ENCODE measurements at regions not wholly inside any gene's neighbourhood (a gene's known extent, or its start where the extent isn't known, plus 50 kb on each side); places are given as distances from the start of the nearest gene placed in this dataset.

GRCh38 chr5:28903643-28904042 is 1865.3 kb upstream of the CDH9 start:
- H3K4me1 ChIP-seq (ENCODE audit: control insufficient read depth in 1 of 2, insufficient read depth in 2 of 2, low read length in 2 of 2): no peaks in the 10 kb centered on the region
- no peak overlapping the region for H3K4me3 ChIP-seq (ENCODE audit: low read depth in 1 of 2, low read length in 2 of 2)
- H3K9me3 ChIP-seq (ENCODE audit: control insufficient read depth in 1 of 2, low read length in 2 of 2): no peaks in the 10 kb centered on the region
- no peaks in the 10 kb centered on the region for H3K27me3 ChIP-seq (ENCODE audit: low read depth, low read length)
- no peak overlapping the region for H3K27ac ChIP-seq (ENCODE audit: low read length)
- H3K36me3 ChIP-seq (ENCODE audit: control insufficient read depth in 1 of 2, insufficient read depth in 2 of 2, low read length in 2 of 2): no peaks in the 10 kb centered on the region

- Histone ChIP-seq H3K36me3 (ENCODE audit: control insufficient read depth in 1 of 2, insufficient read depth in 2 of 2, low read length in 2 of 2) (no peaks in the 10 kb centered on the region), H3K9me3 (ENCODE audit: control insufficient read depth in 1 of 2, low read length in 2 of 2) (no peaks in the 10 kb centered on the region), H3K4me1 (ENCODE audit: control insufficient read depth in 1 of 2, insufficient read depth in 2 of 2, low read length in 2 of 2) (no peaks in the 10 kb centered on the region), H3K4me3 (ENCODE audit: low read depth in 1 of 2, low read length in 2 of 2) (no peak overlapping the region), H3K27ac (ENCODE audit: low read length) (no peak overlapping the region), H3K27me3 (ENCODE audit: low read depth, low read length) (no peaks in the 10 kb centered on the region)
Observed at GRCh38 chr5:28896949-28897348, 1858.6 kb upstream of the CDH9 start.

- Histone ChIP-seq H3K4me1 (ENCODE audit: control insufficient read depth in 1 of 2, insufficient read depth in 2 of 2, low read length in 2 of 2) (no peaks in the 10 kb centered on the region), H3K27ac (ENCODE audit: low read length) (no peak overlapping the region), H3K4me3 (ENCODE audit: low read depth in 1 of 2, low read length in 2 of 2) (no peak overlapping the region), H3K27me3 (ENCODE audit: low read depth, low read length) (no peaks in the 10 kb centered on the region), H3K9me3 (ENCODE audit: control insufficient read depth in 1 of 2, low read length in 2 of 2) (peaks cover 7% of the 10 kb centered on the region in 2 donors), H3K36me3 (ENCODE audit: control insufficient read depth in 1 of 2, insufficient read depth in 2 of 2, low read length in 2 of 2) (no peaks in the 10 kb centered on the region)
Observed at GRCh38 chr5:28880936-28881335, 1842.5 kb upstream of the CDH9 start.

GRCh38 chr5:28877050-28877449 is 1838.7 kb upstream of the CDH9 start:
- H3K27me3 ChIP-seq (ENCODE audit: low read depth, low read length): no peaks in the 10 kb centered on the region
- H3K36me3 ChIP-seq (ENCODE audit: control insufficient read depth in 1 of 2, insufficient read depth in 2 of 2, low read length in 2 of 2): no peaks in the 10 kb centered on the region
- H3K4me1 ChIP-seq (ENCODE audit: control insufficient read depth in 1 of 2, insufficient read depth in 2 of 2, low read length in 2 of 2): no peaks in the 10 kb centered on the region
- H3K27ac ChIP-seq (ENCODE audit: low read length): no peak overlapping the region
- H3K4me3 ChIP-seq (ENCODE audit: low read depth in 1 of 2, low read length in 2 of 2): no peak overlapping the region
- peaks cover 0 to 5% of the 10 kb centered on the region in 2 donors for H3K9me3 ChIP-seq (ENCODE audit: control insufficient read depth in 1 of 2, low read length in 2 of 2)

GRCh38 chr5:28864006-28864405 is 1825.6 kb upstream of the CDH9 start:
- Histone ChIP-seq H3K9me3 (ENCODE audit: control insufficient read depth in 1 of 2, low read length in 2 of 2) (no peaks in the 10 kb centered on the region), H3K27me3 (ENCODE audit: low read depth, low read length) (no peaks in the 10 kb centered on the region), H3K27ac (ENCODE audit: low read length) (no peak overlapping the region), H3K4me3 (ENCODE audit: low read depth in 1 of 2, low read length in 2 of 2) (no peak overlapping the region), H3K36me3 (ENCODE audit: control insufficient read depth in 1 of 2, insufficient read depth in 2 of 2, low read length in 2 of 2) (no peaks in the 10 kb centered on the region), H3K4me1 (ENCODE audit: control insufficient read depth in 1 of 2, insufficient read depth in 2 of 2, low read length in 2 of 2) (no peaks in the 10 kb centered on the region)

- Histone ChIP-seq H3K4me3 (ENCODE audit: low read depth in 1 of 2, low read length in 2 of 2) (no peak overlapping the region), H3K9me3 (ENCODE audit: control insufficient read depth in 1 of 2, low read length in 2 of 2) (no peaks in the 10 kb centered on the region), H3K27me3 (ENCODE audit: low read depth, low read length) (no peaks in the 10 kb centered on the region), H3K4me1 (ENCODE audit: control insufficient read depth in 1 of 2, insufficient read depth in 2 of 2, low read length in 2 of 2) (no peaks in the 10 kb centered on the region), H3K36me3 (ENCODE audit: control insufficient read depth in 1 of 2, insufficient read depth in 2 of 2, low read length in 2 of 2) (no peaks in the 10 kb centered on the region), H3K27ac (ENCODE audit: low read length) (no peak overlapping the region)
Observed at GRCh38 chr5:28862860-28863196, 1824.4 kb upstream of the CDH9 start.

GRCh38 chr5:28862137-28862859 is 1823.9 kb upstream of the CDH9 start:
- Histone ChIP-seq H3K36me3 (ENCODE audit: control insufficient read depth in 1 of 2, insufficient read depth in 2 of 2, low read length in 2 of 2) (no peaks in the 10 kb centered on the region), H3K4me3 (ENCODE audit: low read depth in 1 of 2, low read length in 2 of 2) (no peak overlapping the region), H3K27ac (ENCODE audit: low read length) (no peak overlapping the region), H3K27me3 (ENCODE audit: low read depth, low read length) (no peaks in the 10 kb centered on the region), H3K9me3 (ENCODE audit: control insufficient read depth in 1 of 2, low read length in 2 of 2) (no peaks in the 10 kb centered on the region), H3K4me1 (ENCODE audit: control insufficient read depth in 1 of 2, insufficient read depth in 2 of 2, low read length in 2 of 2) (no peaks in the 10 kb centered on the region)

GRCh38 chr5:28855626-28856025 is 1817.2 kb upstream of the CDH9 start:
- no peaks in the 10 kb centered on the region for H3K4me1 ChIP-seq (ENCODE audit: control insufficient read depth in 1 of 2, insufficient read depth in 2 of 2, low read length in 2 of 2)
- no peaks in the 10 kb centered on the region for H3K36me3 ChIP-seq (ENCODE audit: control insufficient read depth in 1 of 2, insufficient read depth in 2 of 2, low read length in 2 of 2)
- no peaks in the 10 kb centered on the region for H3K27me3 ChIP-seq (ENCODE audit: low read depth, low read length)

GRCh38 chr5:28850320-28850921 is 1812.0 kb upstream of the CDH9 start:
- Histone ChIP-seq H3K27ac (ENCODE audit: low read length) (no peak overlapping the region), H3K36me3 (ENCODE audit: control insufficient read depth in 1 of 2, insufficient read depth in 2 of 2, low read length in 2 of 2) (no peaks in the 10 kb centered on the region), H3K9me3 (ENCODE audit: control insufficient read depth in 1 of 2, low read length in 2 of 2) (no peaks in the 10 kb centered on the region), H3K4me3 (ENCODE audit: low read depth in 1 of 2, low read length in 2 of 2) (no peak overlapping the region), H3K4me1 (ENCODE audit: control insufficient read depth in 1 of 2, insufficient read depth in 2 of 2, low read length in 2 of 2) (no peaks in the 10 kb centered on the region), H3K27me3 (ENCODE audit: low read depth, low read length) (no peaks in the 10 kb centered on the region)

More at GRCh38 chr5:28855626-28856025, 1817.2 kb upstream of the CDH9 start:
- Histone ChIP-seq H3K9me3 (ENCODE audit: control insufficient read depth in 1 of 2, low read length in 2 of 2) (no peaks in the 10 kb centered on the region), H3K27ac (ENCODE audit: low read length) (no peak overlapping the region), H3K4me3 (ENCODE audit: low read depth in 1 of 2, low read length in 2 of 2) (no peak overlapping the region)

GRCh38 chr5:28831042-28831441 is 1792.7 kb upstream of the CDH9 start:
- Histone ChIP-seq H3K9me3 (ENCODE audit: control insufficient read depth in 1 of 2, low read length in 2 of 2) (peaks cover 0 to 5% of the 10 kb centered on the region in 2 donors), H3K4me1 (ENCODE audit: control insufficient read depth in 1 of 2, insufficient read depth in 2 of 2, low read length in 2 of 2) (no peaks in the 10 kb centered on the region), H3K27ac (ENCODE audit: low read length) (no peak overlapping the region), H3K36me3 (ENCODE audit: control insufficient read depth in 1 of 2, insufficient read depth in 2 of 2, low read length in 2 of 2) (no peaks in the 10 kb centered on the region), H3K4me3 (ENCODE audit: low read depth in 1 of 2, low read length in 2 of 2) (no peak overlapping the region), H3K27me3 (ENCODE audit: low read depth, low read length) (no peaks in the 10 kb centered on the region)

- no peaks in the 10 kb centered on the region for H3K27me3 ChIP-seq (ENCODE audit: low read depth, low read length)
- H3K9me3 ChIP-seq (ENCODE audit: control insufficient read depth in 1 of 2, low read length in 2 of 2): peaks cover 0 to 11% of the 10 kb centered on the region in 2 donors
- no peaks in the 10 kb centered on the region for H3K36me3 ChIP-seq (ENCODE audit: control insufficient read depth in 1 of 2, insufficient read depth in 2 of 2, low read length in 2 of 2)
- no peaks in the 10 kb centered on the region for H3K4me1 ChIP-seq (ENCODE audit: control insufficient read depth in 1 of 2, insufficient read depth in 2 of 2, low read length in 2 of 2)
- H3K4me3 ChIP-seq (ENCODE audit: low read depth in 1 of 2, low read length in 2 of 2): no peak overlapping the region
- H3K27ac ChIP-seq (ENCODE audit: low read length): no peak overlapping the region
Observed at GRCh38 chr5:28823231-28823630, 1784.8 kb upstream of the CDH9 start.

GRCh38 chr5:28822071-28822470 is 1783.7 kb upstream of the CDH9 start:
- Histone ChIP-seq H3K4me1 (ENCODE audit: control insufficient read depth in 1 of 2, insufficient read depth in 2 of 2, low read length in 2 of 2) (no peaks in the 10 kb centered on the region), H3K27me3 (ENCODE audit: low read depth, low read length) (no peaks in the 10 kb centered on the region), H3K4me3 (ENCODE audit: low read depth in 1 of 2, low read length in 2 of 2) (no peak overlapping the region), H3K27ac (ENCODE audit: low read length) (no peak overlapping the region), H3K9me3 (ENCODE audit: control insufficient read depth in 1 of 2, low read length in 2 of 2) (peaks cover 0 to 11% of the 10 kb centered on the region in 2 donors), H3K36me3 (ENCODE audit: control insufficient read depth in 1 of 2, insufficient read depth in 2 of 2, low read length in 2 of 2) (no peaks in the 10 kb centered on the region)

All from muscle layer of duodenum (tissue), 2 donors.